AG04449 (cell line): ENCODE measurements at regions not wholly inside any gene's neighbourhood (a gene's known extent, or its start where the extent isn't known, plus 50 kb on each side); places are given as distances from the start of the nearest gene placed in this dataset.

Experiments
- CTCF ChIA-PET: fragments of 350-600 bp; formaldehyde crosslinking; extraction: SDS; loops from one replicate; lab custom pipeline; 2021; ENCODE audit warnings: antibody characterized with exemption; lab: Yijun Ruan, JAX
- POLR2A ChIA-PET: fragments of 400-600, 350-600 bp; formaldehyde crosslinking; extraction: SDS; loops from one replicate; lab custom pipeline; 2020; ENCODE audit warnings: antibody characterized with exemption, inconsistent platforms; lab: Yijun Ruan, JAX
- DNase-seq: peaks from one replicate; pipeline ENCODE4 v3.0.0-alpha.2; 2010; ENCODE audit warnings: low read depth, low spot score
- H3K4me3 ChIP-seq: 2 replicates; pipeline ENCODE4 v1.5.1; 2011; ENCODE audit warnings: low read depth, mild to moderate bottlenecking, control low read depth, low read length
- CTCF ChIP-seq: IDR thresholded peaks from one replicate; pipeline ENCODE4 v1.5.1; 2011; ENCODE audit warnings: mild to moderate bottlenecking, moderate library complexity, low read length, control low read depth, inconsistent platforms; ENCODE audit not compliant: insufficient read depth; ENCODE audit errors: missing control alignments

- no peak for DNase-seq
- H3K4me3 ChIP-seq, result no peak overlapping the region
- CTCF ChIA-PET, result no interaction called here
- TF ChIP-seq CTCF, result no peak
- POLR2A ChIA-PET, result no interaction called here
Measured at GRCh38 chr1:82589588-82589987, 788.9 kb downstream of the ADGRL2 start.

DNA sequence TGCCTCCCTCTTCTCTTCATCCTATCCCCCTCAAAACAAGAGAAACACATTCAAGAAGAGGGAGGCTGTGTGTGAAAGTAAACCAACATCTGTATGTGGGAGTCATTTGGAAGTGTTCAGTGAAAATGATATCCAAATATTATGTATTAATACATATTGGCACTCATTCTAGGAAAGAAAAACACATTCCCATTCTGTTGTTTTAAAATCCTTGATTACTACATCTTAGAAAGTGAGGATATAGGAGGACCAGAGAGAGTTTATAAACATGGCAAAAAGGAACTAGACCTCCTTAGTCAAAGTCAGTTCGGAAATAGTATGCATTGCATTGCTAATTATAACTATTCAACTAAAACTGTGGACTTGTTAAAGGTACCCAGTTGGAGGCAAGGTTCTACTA lies 786.6 kb downstream of the ADGRL2 start:
- TF ChIP-seq CTCF, result no peak
- H3K4me3 ChIP-seq, result no peak overlapping the region
- POLR2A ChIA-PET, result no interaction called here
- DNase-seq, result no peak
- CTCF ChIA-PET, result no interaction called here

- no peak for TF ChIP-seq CTCF
- H3K4me3 ChIP-seq, result no peak overlapping the region
- DNase-seq, result no peak
- ChIA-PET POLR2A (no interaction called here), CTCF (no interaction called here)
Measured at GRCh38 chr1:82586473-82586872, 785.7 kb downstream of the ADGRL2 start.

- ChIA-PET CTCF (no interaction called here), POLR2A (no interaction called here)
- no peak for DNase-seq
- H3K4me3 ChIP-seq, result no peak overlapping the region
- no peak for TF ChIP-seq CTCF
Measured at GRCh38 chr1:82582347-82582746, 781.6 kb downstream of the ADGRL2 start.

- DNase-seq, result no peak
- H3K4me3 ChIP-seq, result no peak overlapping the region
- TF ChIP-seq CTCF, result no peak
- POLR2A ChIA-PET, result no interaction called here
- CTCF ChIA-PET, result no interaction called here
Measured at GRCh38 chr1:82578086-82578726, 777.5 kb downstream of the ADGRL2 start.

DNA sequence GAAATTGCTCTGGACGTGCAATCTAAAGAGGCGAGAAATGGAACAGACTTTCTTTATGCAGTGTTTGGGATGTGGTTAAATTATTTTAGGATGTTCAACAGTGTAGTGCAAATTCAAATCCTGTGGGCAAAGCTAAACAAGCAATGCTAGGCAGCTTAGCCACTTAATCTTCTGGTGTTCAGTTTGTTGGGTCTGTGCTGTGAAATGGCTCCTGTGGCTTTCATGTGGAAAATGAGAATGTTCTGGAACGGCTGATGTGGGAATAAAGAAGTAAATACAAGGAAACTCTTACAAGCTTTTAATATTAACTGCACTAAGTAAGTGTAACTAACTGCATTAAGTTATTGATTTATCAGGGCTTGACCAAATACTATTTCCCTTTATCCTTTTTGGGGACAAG lies 766.6 kb downstream of the ADGRL2 start:
- POLR2A ChIA-PET, result no interaction called here
- TF ChIP-seq CTCF, result no peak
- H3K4me3 ChIP-seq, result no peak overlapping the region
- CTCF ChIA-PET, result no interaction called here
- no peak for DNase-seq
